K562 (cell line): ENCODE measurements at regions not wholly inside any gene's neighbourhood (a gene's known extent, or its start where the extent isn't known, plus 50 kb on each side); places are given as distances from the start of the nearest gene placed in this dataset.

Source experiments
- ATAC-seq: fragments of 200-7000 bp; cut with Tn5 transposase; 3 replicates; pipeline ENCODE4 v1.9.1; 2020; ENCODE audit warnings: moderate library complexity
- BruUV-seq: library from RNA; stranded (reverse); fragments of 400-500 nt; replicated peaks from 2 replicates; lab custom pipeline; 2021; lab: Mats Ljungman, UMichigan
- CTCF ChIA-PET: fragments of 300-600 bp; formaldehyde crosslinking; extraction: SDS; loops from one replicate; lab custom pipeline; 2021; ENCODE audit warnings: low intra/inter-chr PET ratio; lab: Yijun Ruan, JAX
- POLR2A ChIA-PET: fragments of 300-600, 350-650 bp; sonication (Branson Sonifier 250); formaldehyde crosslinking; extraction: SDS; loops from one replicate; lab custom pipeline; 2021; ENCODE audit warnings: antibody characterized with exemption, inconsistent platforms; lab: Yijun Ruan, JAX
- DNase-seq, 4 experiments: peaks; one replicate each; pipeline versions ENCODE4 v3.0.0 to v3.0.0-alpha.2; 2011 to 2018; ENCODE audit warnings: low spot score in 3 of 4, mixed read lengths in 3 of 4; ENCODE audit errors: extremely low read depth in 1 of 4
- FAIRE-seq: peaks from 2 replicates; lab custom pipeline; 2011; peaks lifted over from hg19 to GRCh38; lab: Jason Lieb, UNC
- H2AFZ ChIP-seq: 2 replicates; pipeline ENCODE4 v1.6.0; 2011; ENCODE audit warnings: low read depth, low read length, control low read depth, inconsistent platforms
- H3K27ac ChIP-seq: fragments of 200-600 bp; 3 replicates; pipeline ENCODE4 v1.8.0; 2011; ENCODE audit warnings: low read depth, mild to moderate bottlenecking, control low read depth, inconsistent platforms, low read length, moderate library complexity, mixed read lengths; ENCODE audit errors: extremely low read depth
- H3K27me3 ChIP-seq, 2 experiments: fragments of 300-600 bp in 1 of 2; 2 replicates in 1 of 2; 3 replicates in 1 of 2; pipeline versions ENCODE4 v1.6.0 to v1.8.0; 2011; ENCODE audit warnings: inconsistent platforms in 2 of 2, low read length in 2 of 2, mild to moderate bottlenecking in 1 of 2, mixed read lengths in 1 of 2, moderate library complexity in 1 of 2; ENCODE audit not compliant: control insufficient read depth in 2 of 2, insufficient read depth in 2 of 2
- H3K36me3 ChIP-seq: fragments of 300-600 bp; 3 replicates; pipeline ENCODE4 v1.8.0; 2011; ENCODE audit warnings: mild to moderate bottlenecking, low read length, inconsistent platforms; ENCODE audit not compliant: control insufficient read depth, insufficient read depth
- H3K4me1 ChIP-seq, 2 experiments: fragments of 200-600 bp in 1 of 2; replicated peaks in 1 of 2; 2 replicates in 1 of 2; 3 replicates in 1 of 2; pipeline versions ENCODE4 v1.5.1 to v1.8.0; 2011; ENCODE audit warnings: inconsistent platforms in 2 of 2, low read length in 2 of 2, mild to moderate bottlenecking in 1 of 2, mixed read lengths in 1 of 2, moderate library complexity in 1 of 2; ENCODE audit not compliant: control insufficient read depth in 2 of 2, insufficient read depth in 2 of 2
- H3K4me2 ChIP-seq: 2 replicates; pipeline ENCODE4 v1.6.1; 2011; ENCODE audit warnings: low read length, control low read depth, inconsistent platforms, mixed read lengths; ENCODE audit not compliant: insufficient read depth
- H3K4me3 ChIP-seq: fragments of 200-600 bp; sonication (generic), shearing (Covaris generic); 2 replicates; pipeline ENCODE4 v1.5.1; 2016; ENCODE audit warnings: control low read depth, inconsistent platforms
- H3K79me2 ChIP-seq: fragments of 200-600 bp; 3 replicates; pipeline ENCODE4 v1.8.0; 2011; ENCODE audit warnings: low read length, inconsistent platforms; ENCODE audit not compliant: control insufficient read depth, insufficient read depth
- H3K9ac ChIP-seq, 2 experiments: 2 replicates each; pipeline versions ENCODE4 v1.6.0 to v1.6.1; 2011; ENCODE audit warnings: low read depth in 2 of 2, low read length in 2 of 2, control low read depth in 1 of 2, inconsistent platforms in 1 of 2, mild to moderate bottlenecking in 1 of 2, mixed read lengths in 1 of 2; ENCODE audit not compliant: insufficient read depth in 1 of 2
- H3K9me1 ChIP-seq: one replicate; pipeline ENCODE4 v1.6.0; 2011; ENCODE audit warnings: inconsistent platforms, mild to moderate bottlenecking, low read length, moderate library complexity; ENCODE audit not compliant: control insufficient read depth, insufficient read depth
- H3K9me3 ChIP-seq: replicated peaks from 2 replicates; pipeline ENCODE4 v1.5.1; 2011; ENCODE audit warnings: low read depth, low read length, inconsistent platforms; ENCODE audit not compliant: control insufficient read depth, insufficient read depth
- H4K20me1 ChIP-seq: replicated peaks from 2 replicates; pipeline ENCODE4 v1.6.1; 2011; ENCODE audit warnings: low read length, inconsistent platforms, mixed read lengths; ENCODE audit not compliant: control insufficient read depth, insufficient read depth
- CAMTA2 ChIP-seq: fragments of 250-450 bp; sonication (Bioruptor Pico); conservative IDR thresholded peaks from 2 replicates; pipeline ENCODE4 v1.5.1; 2022
- CREB3 ChIP-seq: fragments of 450-650 bp; conservative IDR thresholded peaks from 2 replicates; pipeline ENCODE4 v1.6.1; 2016; ENCODE audit warnings: missing genetic modification characterization, low read depth, mild to moderate bottlenecking, missing compliant biosample characterization, moderate library complexity
- DACH1 ChIP-seq: fragments of 450-650 bp; IDR thresholded peaks from 2 replicates; pipeline ENCODE4 v1.6.1; 2018; ENCODE audit not compliant: partially characterized antibody
- DDX20 ChIP-seq: fragments of 450-650 bp; IDR thresholded peaks from 2 replicates; pipeline ENCODE4 v1.6.1; 2016; ENCODE audit warnings: missing genetic modification characterization, low read depth, mild to moderate bottlenecking, missing compliant biosample characterization, moderate library complexity
- MXI1 ChIP-seq: IDR thresholded peaks from 2 replicates; pipeline ENCODE4 v1.6.1; 2011; ENCODE audit warnings: low read depth, mild to moderate bottlenecking, improper control_type of control experiment, low read length
- NR1H2 ChIP-seq: sonication (generic); formaldehyde crosslinking; IDR thresholded peaks from 2 replicates; pipeline ENCODE4 v1.4.0; 2020; ENCODE audit warnings: mild to moderate bottlenecking, missing genetic modification reagents
- POLR2G ChIP-seq: fragments of 200-400 bp; formaldehyde crosslinking; IDR thresholded peaks from 2 replicates; pipeline ENCODE4 v1.6.1; 2017; ENCODE audit warnings: low read depth, mild to moderate bottlenecking, antibody characterized with exemption, low read length, moderate library complexity
- SNAPC5 ChIP-seq: fragments of 250-450 bp; sonication (Bioruptor Pico); IDR thresholded peaks from 2 replicates; pipeline ENCODE4 v1.8.0; 2021; ENCODE audit warnings: moderate library complexity, mild to moderate bottlenecking, inconsistent platforms
- TAF1 ChIP-seq: IDR thresholded peaks from 2 replicates; pipeline ENCODE4 v1.6.1; 2011; ENCODE audit warnings: mild to moderate bottlenecking, low read length, moderate library complexity; ENCODE audit not compliant: insufficient read depth, control insufficient read depth, severe bottlenecking; ENCODE audit errors: extremely low read depth
- ZNF695 ChIP-seq: fragments of 450-650 bp; formaldehyde crosslinking; IDR thresholded peaks from 2 replicates; pipeline ENCODE4 v1.4.0; 2020; ENCODE audit warnings: mild to moderate bottlenecking, moderate library complexity
- ZNF699 ChIP-seq: fragments of 250-450 bp; sonication (Bioruptor Pico); IDR thresholded peaks from 2 replicates; pipeline ENCODE4 v1.8.0; 2021; ENCODE audit warnings: mild to moderate bottlenecking, moderate library complexity; ENCODE audit not compliant: insufficient replicate concordance
- ZNF830 ChIP-seq: fragments of 250-450 bp; sonication (Bioruptor Pico); IDR thresholded peaks from 2 replicates; pipeline ENCODE4 v1.5.0; 2021; ENCODE audit warnings: mild to moderate bottlenecking
- WGBS: fragments of 100-300 bp; shearing (Covaris generic); methylation state at CpG from one replicate; pipeline ENCODE4 v1.1.6; 2016; ENCODE audit warnings: low coverage, mixed read lengths; ENCODE audit not compliant: insufficient coverage; ENCODE audit errors: missing lambda C conversion rate; 5-methylcytosine and 5-hydroxymethylcytosine counted together
- in situ Hi-C: fragments of 300-500 bp; cut with MboI; formaldehyde crosslinking; loops from 4 replicates; pipeline ENCODE4 v1.15.0; 2018; ENCODE audit warnings: inconsistent platforms, mixed read lengths
- intact Hi-C: fragments of 100-400 bp; cut with micrococcal nuclease; formaldehyde crosslinking; loops from 2 replicates; pipeline ENCODE4 v1.14.2; 2022
- TF ChIP-seq, protein P1 (sequence below), 3 experiments: fragments of 200-800 bp in 1 of 3; fragments of 250-450 bp in 1 of 3; fragments of 450-650 bp in 1 of 3; sonication (Bioruptor Pico) in 1 of 3; sonication (Bioruptor generic) in 1 of 3; formaldehyde crosslinking in 1 of 3; IDR thresholded peaks; 2 replicates each; pipeline versions ENCODE4 v1.6.1 to v1.8.0; 2016 to 2022; ENCODE audit warnings: mild to moderate bottlenecking in 2 of 3, missing genetic modification characterization in 2 of 3, missing compliant biosample characterization in 1 of 3, moderate library complexity in 1 of 3
- TF ChIP-seq, protein P2 (sequence below): fragments of 450-650 bp; IDR thresholded peaks from 2 replicates; pipeline ENCODE4 v1.6.1; 2018; ENCODE audit warnings: mild to moderate bottlenecking, low read depth; ENCODE audit not compliant: partially characterized antibody
- TF ChIP-seq, protein P3 (sequence below): fragments of 450-650 bp; formaldehyde crosslinking; IDR thresholded peaks from 2 replicates; pipeline ENCODE4 v1.4.0; 2020; ENCODE audit warnings: mild to moderate bottlenecking

DNA sequence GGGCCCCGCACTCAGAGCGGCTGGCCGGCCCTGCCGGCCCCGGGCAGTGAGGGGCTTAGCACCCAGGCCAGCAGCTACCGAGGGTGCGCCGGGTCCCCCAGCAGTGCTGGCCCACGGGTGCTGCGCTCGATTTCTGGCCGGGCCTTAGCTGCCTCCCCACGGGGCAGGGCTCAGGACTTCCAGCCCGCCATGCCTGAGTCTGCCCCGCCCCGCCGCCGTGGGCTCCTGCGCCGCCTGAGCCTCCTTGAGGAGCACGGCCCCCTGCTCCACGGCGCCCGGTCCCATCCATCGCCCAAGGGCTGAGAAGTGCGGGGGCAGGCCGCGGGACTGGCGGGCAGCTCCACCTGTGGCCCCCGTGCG is 67.9 kb upstream of the AMZ2 start (continued):
- TF ChIP-seq, protein P1, sequence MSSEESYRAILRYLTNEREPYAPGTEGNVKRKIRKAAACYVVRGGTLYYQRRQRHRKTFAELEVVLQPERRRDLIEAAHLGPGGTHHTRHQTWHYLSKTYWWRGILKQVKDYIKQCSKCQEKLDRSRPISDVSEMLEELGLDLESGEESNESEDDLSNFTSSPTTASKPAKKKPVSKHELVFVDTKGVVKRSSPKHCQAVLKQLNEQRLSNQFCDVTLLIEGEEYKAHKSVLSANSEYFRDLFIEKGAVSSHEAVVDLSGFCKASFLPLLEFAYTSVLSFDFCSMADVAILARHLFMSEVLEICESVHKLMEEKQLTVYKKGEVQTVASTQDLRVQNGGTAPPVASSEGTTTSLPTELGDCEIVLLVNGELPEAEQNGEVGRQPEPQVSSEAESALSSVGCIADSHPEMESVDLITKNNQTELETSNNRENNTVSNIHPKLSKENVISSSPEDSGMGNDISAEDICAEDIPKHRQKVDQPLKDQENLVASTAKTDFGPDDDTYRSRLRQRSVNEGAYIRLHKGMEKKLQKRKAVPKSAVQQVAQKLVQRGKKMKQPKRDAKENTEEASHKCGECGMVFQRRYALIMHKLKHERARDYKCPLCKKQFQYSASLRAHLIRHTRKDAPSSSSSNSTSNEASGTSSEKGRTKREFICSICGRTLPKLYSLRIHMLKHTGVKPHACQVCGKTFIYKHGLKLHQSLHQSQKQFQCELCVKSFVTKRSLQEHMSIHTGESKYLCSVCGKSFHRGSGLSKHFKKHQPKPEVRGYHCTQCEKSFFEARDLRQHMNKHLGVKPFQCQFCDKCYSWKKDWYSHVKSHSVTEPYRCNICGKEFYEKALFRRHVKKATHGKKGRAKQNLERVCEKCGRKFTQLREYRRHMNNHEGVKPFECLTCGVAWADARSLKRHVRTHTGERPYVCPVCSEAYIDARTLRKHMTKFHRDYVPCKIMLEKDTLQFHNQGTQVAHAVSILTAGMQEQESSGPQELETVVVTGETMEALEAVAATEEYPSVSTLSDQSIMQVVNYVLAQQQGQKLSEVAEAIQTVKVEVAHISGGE (CRISPR knock-in tag; IDR thresholded peaks at IDR 0.05), result no peak
- TF ChIP-seq ZNF695, result no peak

DNA sequence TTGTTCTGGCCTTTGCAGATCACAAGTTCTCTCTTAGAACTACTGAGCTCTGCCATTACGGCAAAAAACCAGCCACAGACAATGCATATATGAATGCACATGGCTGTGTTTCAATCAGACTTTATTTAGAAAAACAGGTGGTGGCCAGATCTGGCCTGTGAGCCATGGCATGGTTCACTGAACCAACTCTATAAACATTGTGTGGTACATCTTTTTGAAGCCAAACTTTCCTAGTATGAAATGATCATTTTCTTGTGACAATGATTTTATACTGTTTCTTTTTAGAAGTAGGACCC is 65.9 kb upstream of the AMZ2 start:
- H3K36me3 ChIP-seq, result no peaks in the 10 kb centered on the region
- H2AFZ ChIP-seq, result no peak overlapping the region
- ChIA-PET CTCF (no interaction called here), POLR2A (no interaction called here)
- H3K79me2 ChIP-seq, result no peaks in the 10 kb centered on the region
- in situ Hi-C loops, result no loop called here
- ATAC-seq (no peak), DNase-seq (no peak), FAIRE-seq (no peak)
- H3K4me2 ChIP-seq, result no peak overlapping the region
- H3K27me3 ChIP-seq, result no peaks in the 10 kb centered on the region; a peak in 1 of 5 replicates
- H3K4me1 ChIP-seq, result no peaks in the 10 kb centered on the region; a peak in 1 of 5 replicates
- H4K20me1 ChIP-seq, result no peaks in the 10 kb centered on the region; the same call in 1 of the 2 replicates
- H3K9ac ChIP-seq, result no peak overlapping the region
- H3K4me3 ChIP-seq, result no peak overlapping the region
- no TSS peak for BruUV-seq
- no peaks in the 10 kb centered on the region for H3K9me3 ChIP-seq
- no peaks in the 10 kb centered on the region for H3K9me1 ChIP-seq
- 25% methylated on average over 1 of the region's 1 CpG for WGBS
- intact Hi-C loops, result no loop called here
- H3K27ac ChIP-seq, result no peak overlapping the region
- TF ChIP-seq, protein P2, sequence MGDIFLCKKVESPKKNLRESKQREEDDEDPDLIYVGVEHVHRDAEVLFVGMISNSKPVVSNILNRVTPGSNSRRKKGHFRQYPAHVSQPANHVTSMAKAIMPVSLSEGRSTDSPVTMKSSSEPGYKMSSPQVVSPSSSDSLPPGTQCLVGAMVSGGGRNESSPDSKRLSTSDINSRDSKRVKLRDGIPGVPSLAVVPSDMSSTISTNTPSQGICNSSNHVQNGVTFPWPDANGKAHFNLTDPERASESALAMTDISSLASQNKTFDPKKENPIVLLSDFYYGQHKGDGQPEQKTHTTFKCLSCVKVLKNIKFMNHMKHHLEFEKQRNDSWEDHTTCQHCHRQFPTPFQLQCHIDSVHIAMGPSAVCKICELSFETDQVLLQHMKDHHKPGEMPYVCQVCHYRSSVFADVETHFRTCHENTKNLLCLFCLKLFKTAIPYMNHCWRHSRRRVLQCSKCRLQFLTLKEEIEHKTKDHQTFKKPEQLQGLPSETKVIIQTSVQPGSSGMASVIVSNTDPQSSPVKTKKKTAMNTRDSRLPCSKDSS, result no peak
- TF ChIP-seq MXI1 (no peak), DDX20 (tag) (no peak), DACH1 (no peak), NR1H2 (CRISPR knock-in tag) (no peak), CREB3 (tag) (no peak), TAF1 (no peak), SNAPC5 (CRISPR knock-in tag) (no peak), ZNF830 (CRISPR knock-in tag) (no peak), CAMTA2 (CRISPR knock-in tag) (no peak), POLR2G (no peak), ZNF699 (no peak)
- TF ChIP-seq, protein P3, sequence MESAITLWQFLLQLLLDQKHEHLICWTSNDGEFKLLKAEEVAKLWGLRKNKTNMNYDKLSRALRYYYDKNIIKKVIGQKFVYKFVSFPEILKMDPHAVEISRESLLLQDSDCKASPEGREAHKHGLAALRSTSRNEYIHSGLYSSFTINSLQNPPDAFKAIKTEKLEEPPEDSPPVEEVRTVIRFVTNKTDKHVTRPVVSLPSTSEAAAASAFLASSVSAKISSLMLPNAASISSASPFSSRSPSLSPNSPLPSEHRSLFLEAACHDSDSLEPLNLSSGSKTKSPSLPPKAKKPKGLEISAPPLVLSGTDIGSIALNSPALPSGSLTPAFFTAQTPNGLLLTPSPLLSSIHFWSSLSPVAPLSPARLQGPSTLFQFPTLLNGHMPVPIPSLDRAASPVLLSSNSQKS (CRISPR knock-in tag), result no peak
